Stomach (tissue), 4 donors: ENCODE measurements at regions not wholly inside any gene's neighbourhood (a gene's known extent, or its start where the extent isn't known, plus 50 kb on each side); places are given as distances from the start of the nearest gene placed in this dataset.

Experiments used
- EP300 ChIP-seq: sonication (generic); formaldehyde crosslinking; IDR thresholded peaks from one replicate; pipeline ENCODE4 v1.6.1; 2017; ENCODE audit warnings: antibody characterized with exemption
- TF ChIP-seq, protein P1 (sequence below), 7 experiments: fragments of 450-650 bp in 4 of 7; fragments of 200-600 bp in 3 of 7; sonication (generic) in 3 of 7; IDR thresholded peaks; one replicate each; pipeline ENCODE4 v1.5.1; 2016 to 2019; ENCODE audit warnings: antibody characterized with exemption in 7 of 7, control low read depth in 2 of 7, mild to moderate bottlenecking in 1 of 7

GRCh38 chr2:122999258-122999657 lies 1025.8 kb upstream of the CNTNAP5 start:
- TF ChIP-seq, protein P1, sequence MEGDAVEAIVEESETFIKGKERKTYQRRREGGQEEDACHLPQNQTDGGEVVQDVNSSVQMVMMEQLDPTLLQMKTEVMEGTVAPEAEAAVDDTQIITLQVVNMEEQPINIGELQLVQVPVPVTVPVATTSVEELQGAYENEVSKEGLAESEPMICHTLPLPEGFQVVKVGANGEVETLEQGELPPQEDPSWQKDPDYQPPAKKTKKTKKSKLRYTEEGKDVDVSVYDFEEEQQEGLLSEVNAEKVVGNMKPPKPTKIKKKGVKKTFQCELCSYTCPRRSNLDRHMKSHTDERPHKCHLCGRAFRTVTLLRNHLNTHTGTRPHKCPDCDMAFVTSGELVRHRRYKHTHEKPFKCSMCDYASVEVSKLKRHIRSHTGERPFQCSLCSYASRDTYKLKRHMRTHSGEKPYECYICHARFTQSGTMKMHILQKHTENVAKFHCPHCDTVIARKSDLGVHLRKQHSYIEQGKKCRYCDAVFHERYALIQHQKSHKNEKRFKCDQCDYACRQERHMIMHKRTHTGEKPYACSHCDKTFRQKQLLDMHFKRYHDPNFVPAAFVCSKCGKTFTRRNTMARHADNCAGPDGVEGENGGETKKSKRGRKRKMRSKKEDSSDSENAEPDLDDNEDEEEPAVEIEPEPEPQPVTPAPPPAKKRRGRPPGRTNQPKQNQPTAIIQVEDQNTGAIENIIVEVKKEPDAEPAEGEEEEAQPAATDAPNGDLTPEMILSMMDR (IDR thresholded peaks at IDR 0.05), result no peak
- TF ChIP-seq EP300, result no peak
